ENCODE measurements at regions not wholly inside any gene's neighbourhood (a gene's known extent, or its start where the extent isn't known, plus 50 kb on each side); places are given as distances from the start of the nearest gene placed in this dataset.

DNA sequence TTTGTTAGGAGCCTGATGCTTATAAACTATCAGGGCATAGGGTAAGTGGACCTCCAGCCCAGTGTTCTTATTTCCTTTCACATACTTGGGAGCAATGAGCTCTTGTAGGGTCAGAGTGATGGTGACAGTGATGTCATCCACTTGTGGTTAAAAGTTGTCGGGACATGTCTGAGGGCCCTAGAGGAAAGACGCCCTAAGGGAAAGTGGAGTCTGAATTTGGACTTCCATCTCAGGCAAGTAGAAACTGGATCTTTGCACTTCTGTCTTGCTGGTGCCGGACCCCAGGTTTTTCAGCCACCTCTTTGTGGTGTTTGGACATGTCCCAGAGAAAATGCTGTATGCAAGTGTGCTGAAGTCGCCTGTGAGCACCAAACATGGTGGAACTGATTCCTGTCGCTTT is 900.5 kb downstream of the C6orf118 start:
- H3K27me3 ChIP-seq = no peaks in the 10 kb centered on the region
- no peaks in the 10 kb centered on the region for H3K9me3 ChIP-seq
- no peaks in the 10 kb centered on the region for H3K36me3 ChIP-seq
- TF ChIP-seq, protein P1, sequence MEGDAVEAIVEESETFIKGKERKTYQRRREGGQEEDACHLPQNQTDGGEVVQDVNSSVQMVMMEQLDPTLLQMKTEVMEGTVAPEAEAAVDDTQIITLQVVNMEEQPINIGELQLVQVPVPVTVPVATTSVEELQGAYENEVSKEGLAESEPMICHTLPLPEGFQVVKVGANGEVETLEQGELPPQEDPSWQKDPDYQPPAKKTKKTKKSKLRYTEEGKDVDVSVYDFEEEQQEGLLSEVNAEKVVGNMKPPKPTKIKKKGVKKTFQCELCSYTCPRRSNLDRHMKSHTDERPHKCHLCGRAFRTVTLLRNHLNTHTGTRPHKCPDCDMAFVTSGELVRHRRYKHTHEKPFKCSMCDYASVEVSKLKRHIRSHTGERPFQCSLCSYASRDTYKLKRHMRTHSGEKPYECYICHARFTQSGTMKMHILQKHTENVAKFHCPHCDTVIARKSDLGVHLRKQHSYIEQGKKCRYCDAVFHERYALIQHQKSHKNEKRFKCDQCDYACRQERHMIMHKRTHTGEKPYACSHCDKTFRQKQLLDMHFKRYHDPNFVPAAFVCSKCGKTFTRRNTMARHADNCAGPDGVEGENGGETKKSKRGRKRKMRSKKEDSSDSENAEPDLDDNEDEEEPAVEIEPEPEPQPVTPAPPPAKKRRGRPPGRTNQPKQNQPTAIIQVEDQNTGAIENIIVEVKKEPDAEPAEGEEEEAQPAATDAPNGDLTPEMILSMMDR (IDR thresholded peaks at IDR 0.05) = no peak
- TF ChIP-seq POLR2AphosphoS5 (IDR thresholded peaks at IDR 0.05; ENCODE audit: insufficient read depth in 1 of 2, low read depth in 1 of 2) (no peak), POLR2A (IDR thresholded peaks at IDR 0.05) (no peak)
- intact Hi-C loops (cut with DNase I) = no loop called here
- peaks cover 4% of the 10 kb centered on the region for H3K4me1 ChIP-seq
- DNase-seq (ENCODE audit: extremely low spot score in 2 of 2) = no peak
- no peak overlapping the region for H3K27ac ChIP-seq
- H3K4me3 ChIP-seq = no peak overlapping the region

GRCh38 chr6:164404812-164405488 is 904.5 kb downstream of the C6orf118 start:
- H3K4me1 ChIP-seq = peaks cover 4% of the 10 kb centered on the region
- no peak for TF ChIP-seq POLR2AphosphoS5 (IDR thresholded peaks at IDR 0.05; ENCODE audit: insufficient read depth in 1 of 2, low read depth in 1 of 2)
- TF ChIP-seq, protein P1 (IDR thresholded peaks at IDR 0.05) = no peak
- no peak for TF ChIP-seq POLR2A (IDR thresholded peaks at IDR 0.05)
- no peak overlapping the region for H3K27ac ChIP-seq
- no peaks in the 10 kb centered on the region for H3K36me3 ChIP-seq
- H3K9me3 ChIP-seq = no peaks in the 10 kb centered on the region
- intact Hi-C loops (cut with DNase I) = no loop called here
- no peak overlapping the region for H3K4me3 ChIP-seq
- no peak for DNase-seq (ENCODE audit: extremely low spot score in 2 of 2)
- no peaks in the 10 kb centered on the region for H3K27me3 ChIP-seq

GRCh38 chr6:164401871-164402270 is 907.5 kb downstream of the C6orf118 start:
- no peaks in the 10 kb centered on the region for H3K9me3 ChIP-seq
- TF ChIP-seq POLR2A (IDR thresholded peaks at IDR 0.05) = no peak
- TF ChIP-seq, protein P1 (IDR thresholded peaks at IDR 0.05) = no peak
- no peak for TF ChIP-seq POLR2AphosphoS5 (IDR thresholded peaks at IDR 0.05; ENCODE audit: insufficient read depth in 1 of 2, low read depth in 1 of 2)
- peaks cover 4% of the 10 kb centered on the region for H3K4me1 ChIP-seq
- no peak overlapping the region for H3K4me3 ChIP-seq
- H3K27ac ChIP-seq = no peak overlapping the region
- no peaks in the 10 kb centered on the region for H3K27me3 ChIP-seq
- intact Hi-C loops (cut with DNase I) = no loop called here
- H3K36me3 ChIP-seq = no peaks in the 10 kb centered on the region
- no peak for DNase-seq (ENCODE audit: extremely low spot score in 2 of 2)

- no peak overlapping the region for H3K4me3 ChIP-seq
- intact Hi-C loops (cut with DNase I) = no loop called here
- no peaks in the 10 kb centered on the region for H3K9me3 ChIP-seq
- DNase-seq (ENCODE audit: extremely low spot score in 2 of 2) = no peak
- no peaks in the 10 kb centered on the region for H3K27me3 ChIP-seq
- no peak for TF ChIP-seq POLR2A (IDR thresholded peaks at IDR 0.05)
- TF ChIP-seq, protein P1 (IDR thresholded peaks at IDR 0.05) = no peak
- no peak for TF ChIP-seq POLR2AphosphoS5 (IDR thresholded peaks at IDR 0.05; ENCODE audit: insufficient read depth in 1 of 2, low read depth in 1 of 2)
- H3K36me3 ChIP-seq = no peaks in the 10 kb centered on the region
- H3K4me1 ChIP-seq = no peaks in the 10 kb centered on the region
- H3K27ac ChIP-seq = no peak overlapping the region
Measured at GRCh38 chr6:164398647-164399046, 910.8 kb downstream of the C6orf118 start.
